Activated naive CD8-positive, alpha-beta T cell treated with anti-CD3 and anti-CD28 coated beads, Interleukin-2, amount 50 U/mL, for 24 hours (primary cell): ENCODE measurements at regions not wholly inside any gene's neighbourhood (a gene's known extent, or its start where the extent isn't known, plus 50 kb on each side); places are given as distances from the start of the nearest gene placed in this dataset.
A peak's percentile ranks its signal among the peaks of the same experiment; 100 is the strongest.
"Not testable (repeated sequence)": the region's sequence is repeated elsewhere in the genome, so short reads cannot be mapped to it uniquely, and the experiment has no call there.

Experiments
- ATAC-seq: fragments of 150-1000 bp; cut with Tn5 transposase; one replicate; pipeline ENCODE4 v1.10.0; 2021
- DNase-seq: peaks from one replicate; pipeline ENCODE4 v3.0.0; 2021
- H3K27ac Mint-ChIP-seq: one replicate; pipeline ENCODE4 v1.8.0; 2021; ENCODE audit warnings: mild to moderate bottlenecking, mixed read lengths
- H3K27me3 Mint-ChIP-seq: one replicate; pipeline ENCODE4 v1.8.0; 2021; ENCODE audit warnings: mixed read lengths
- H3K36me3 Mint-ChIP-seq: one replicate; pipeline ENCODE4 v1.8.0; 2021; ENCODE audit warnings: low read depth, mixed read lengths
- H3K4me1 Mint-ChIP-seq: one replicate; pipeline ENCODE4 v1.8.0; 2021; ENCODE audit warnings: mixed read lengths
- H3K4me3 Mint-ChIP-seq: one replicate; pipeline ENCODE4 v1.8.0; 2021; ENCODE audit warnings: mild to moderate bottlenecking, moderate library complexity, mixed read lengths
- H3K9me3 Mint-ChIP-seq: one replicate; pipeline ENCODE4 v1.8.0; 2021; ENCODE audit warnings: mixed read lengths

DNA sequence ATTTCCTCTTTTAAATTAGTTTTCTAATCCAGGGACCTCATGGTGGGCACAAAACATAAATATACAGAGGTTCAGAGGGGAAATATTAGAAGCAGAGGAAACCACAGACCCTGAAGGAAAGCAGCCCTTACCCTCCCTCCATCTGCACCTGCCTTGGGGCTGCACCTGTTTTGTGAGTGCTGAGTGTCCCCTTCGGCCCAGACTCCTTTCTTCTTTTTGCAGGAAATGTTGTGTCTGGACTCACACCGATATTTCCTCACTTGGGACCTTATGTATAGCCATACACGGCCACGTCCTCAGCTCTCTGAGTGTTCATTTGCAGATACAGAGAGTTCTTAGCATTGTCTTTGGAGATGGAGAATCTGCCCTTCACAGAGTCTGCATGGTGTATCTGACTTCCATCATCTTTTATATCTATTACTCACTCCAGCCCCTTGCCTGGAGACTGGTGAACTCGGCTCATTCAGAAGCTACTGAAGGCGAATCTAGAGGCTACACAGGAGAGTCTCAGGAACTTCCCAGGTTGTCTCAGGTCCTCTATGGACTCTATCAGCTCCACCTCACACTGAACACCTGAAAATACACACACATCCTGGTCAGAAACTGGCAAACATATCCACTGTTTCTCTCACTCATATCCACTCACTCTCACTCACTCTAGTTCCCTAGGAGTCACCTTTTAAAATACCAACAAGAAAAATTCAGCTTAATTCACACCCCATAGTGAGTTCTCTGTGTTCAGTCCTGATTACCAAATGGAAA is 829.7 kb downstream of the TMEM121 start:
- peak; percentile 57 for ATAC-seq
- not testable (repeated sequence) for H3K4me3 Mint-ChIP-seq, H3K27ac Mint-ChIP-seq, DNase-seq, H3K36me3 Mint-ChIP-seq, H3K4me1 Mint-ChIP-seq, H3K9me3 Mint-ChIP-seq
- peaks cover 18% of the 10 kb centered on the region for H3K27me3 Mint-ChIP-seq

DNA sequence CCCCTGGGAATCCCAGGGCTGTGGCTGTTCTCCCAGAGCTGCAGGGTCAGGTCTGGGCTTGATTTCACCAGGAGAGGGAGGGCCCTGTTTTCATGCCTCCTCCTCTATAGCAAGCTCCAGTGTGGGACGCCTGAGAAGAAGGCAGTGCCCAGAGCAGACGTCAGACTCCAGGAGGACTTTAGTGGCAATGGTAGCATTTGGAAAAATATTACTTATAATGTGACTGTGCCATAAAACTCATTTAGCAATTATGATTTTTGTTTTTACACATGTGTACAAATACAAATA is 830.2 kb downstream of the TMEM121 start:
- peaks cover 16% of the 10 kb centered on the region for H3K27me3 Mint-ChIP-seq
- peak; percentile 28 for ATAC-seq
- H3K36me3 Mint-ChIP-seq, H3K27ac Mint-ChIP-seq, H3K9me3 Mint-ChIP-seq, H3K4me3 Mint-ChIP-seq, H3K4me1 Mint-ChIP-seq, DNase-seq: not testable (repeated sequence)

DNA sequence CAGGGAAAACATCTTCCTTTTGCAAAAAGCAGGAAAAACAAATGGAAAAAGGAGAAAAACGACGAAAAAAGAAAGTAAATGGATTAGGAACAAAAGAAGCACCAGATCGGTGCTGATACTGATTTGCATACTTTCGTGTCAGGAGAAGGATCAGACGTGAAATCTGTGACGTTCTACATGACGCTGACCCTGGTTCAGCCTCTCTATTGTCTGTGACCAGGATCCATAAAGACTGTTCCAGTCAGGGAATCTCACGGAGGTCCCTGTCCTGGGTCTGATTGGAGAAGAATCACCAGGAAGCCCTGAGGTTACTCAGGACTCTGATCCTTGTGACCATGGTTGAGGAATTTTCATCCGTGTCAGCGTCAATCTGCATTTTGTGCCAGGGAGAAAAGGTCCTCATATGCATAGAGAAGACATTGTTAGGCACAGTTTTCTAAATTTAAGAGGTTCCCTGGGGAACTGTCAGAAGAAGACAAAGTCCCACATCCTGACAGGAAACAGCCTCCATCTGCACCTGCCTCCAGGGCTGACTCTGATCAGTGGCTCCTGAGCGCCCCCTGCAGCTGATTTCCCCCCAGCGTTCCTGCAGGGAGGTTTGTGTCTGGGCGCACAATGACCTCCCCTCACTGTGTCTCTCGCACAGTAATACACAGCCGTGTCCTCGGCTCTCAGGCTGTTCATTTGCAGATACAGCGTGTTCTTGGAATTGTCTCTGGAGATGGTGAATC is 832.9 kb downstream of the TMEM121 start:
- DNase-seq, H3K4me1 Mint-ChIP-seq, H3K36me3 Mint-ChIP-seq, H3K4me3 Mint-ChIP-seq, ATAC-seq, H3K9me3 Mint-ChIP-seq, H3K27ac Mint-ChIP-seq: not testable (repeated sequence)
- H3K27me3 Mint-ChIP-seq = peaks cover 12% of the 10 kb centered on the region

DNA sequence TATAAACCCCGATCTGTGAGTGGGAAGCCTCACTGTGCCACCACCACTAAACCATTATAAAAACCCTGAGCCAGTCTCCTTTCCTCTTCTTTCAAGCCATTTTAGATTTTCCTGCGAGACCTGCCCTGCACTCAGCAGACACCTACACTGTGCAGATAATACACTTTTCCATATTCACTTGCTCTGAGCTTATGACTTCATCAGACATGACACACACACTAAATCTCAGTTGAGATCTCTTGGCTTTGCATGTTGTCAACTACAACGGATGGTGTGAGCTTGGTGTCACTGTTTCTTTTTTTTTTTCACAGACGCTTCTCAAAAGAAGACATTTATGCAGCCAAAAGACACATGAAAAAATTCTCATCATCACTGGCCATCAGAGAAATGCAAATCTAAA is 839.0 kb downstream of the TMEM121 start:
- ATAC-seq, H3K27ac Mint-ChIP-seq, H3K27me3 Mint-ChIP-seq, DNase-seq, H3K4me1 Mint-ChIP-seq, H3K36me3 Mint-ChIP-seq, H3K9me3 Mint-ChIP-seq, H3K4me3 Mint-ChIP-seq: not testable (repeated sequence)

DNA sequence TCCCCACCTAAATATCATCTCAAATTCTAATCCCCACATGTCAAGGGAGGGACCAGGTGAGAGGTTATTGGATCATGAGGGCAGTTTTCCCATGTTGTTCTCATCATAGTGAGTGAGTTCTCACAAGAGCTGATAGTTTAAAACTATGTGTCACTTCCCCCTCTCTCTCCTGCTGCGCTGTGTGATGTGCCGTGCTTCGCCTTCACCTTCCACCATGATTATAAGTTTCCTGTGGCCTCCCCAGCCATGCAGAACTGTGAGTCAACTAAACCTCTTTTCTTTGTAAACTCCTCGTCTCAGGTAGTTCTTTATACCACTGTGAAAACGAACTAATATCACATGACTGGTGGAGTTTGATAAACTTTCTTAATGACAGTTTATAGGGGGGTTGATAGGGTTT is 839.5 kb downstream of the TMEM121 start:
- not testable (repeated sequence) for H3K36me3 Mint-ChIP-seq, H3K4me3 Mint-ChIP-seq, H3K4me1 Mint-ChIP-seq, H3K27me3 Mint-ChIP-seq, ATAC-seq, H3K9me3 Mint-ChIP-seq, H3K27ac Mint-ChIP-seq, DNase-seq

DNA sequence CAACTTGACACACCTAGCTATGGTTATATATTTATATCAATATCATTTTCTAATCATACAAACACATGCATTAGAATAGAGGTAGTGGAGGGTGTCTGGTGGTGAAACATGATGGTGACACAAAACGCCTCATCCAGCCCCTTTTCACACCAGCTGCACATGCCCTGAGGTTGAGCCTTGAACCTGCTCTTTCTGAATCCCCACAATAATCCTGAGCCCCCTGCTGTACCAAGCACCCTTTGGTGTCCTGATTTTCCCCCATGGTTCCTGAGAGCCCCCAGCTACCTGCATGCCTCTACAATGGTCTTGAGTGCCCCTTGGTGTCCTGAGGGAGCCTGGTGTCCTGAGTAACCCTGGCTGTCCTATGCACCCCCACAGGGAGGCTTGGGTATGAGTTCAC is 840.6 kb downstream of the TMEM121 start:
- not testable (repeated sequence) for H3K9me3 Mint-ChIP-seq, H3K27ac Mint-ChIP-seq, H3K36me3 Mint-ChIP-seq, DNase-seq, H3K4me3 Mint-ChIP-seq, ATAC-seq, H3K27me3 Mint-ChIP-seq, H3K4me1 Mint-ChIP-seq

DNA sequence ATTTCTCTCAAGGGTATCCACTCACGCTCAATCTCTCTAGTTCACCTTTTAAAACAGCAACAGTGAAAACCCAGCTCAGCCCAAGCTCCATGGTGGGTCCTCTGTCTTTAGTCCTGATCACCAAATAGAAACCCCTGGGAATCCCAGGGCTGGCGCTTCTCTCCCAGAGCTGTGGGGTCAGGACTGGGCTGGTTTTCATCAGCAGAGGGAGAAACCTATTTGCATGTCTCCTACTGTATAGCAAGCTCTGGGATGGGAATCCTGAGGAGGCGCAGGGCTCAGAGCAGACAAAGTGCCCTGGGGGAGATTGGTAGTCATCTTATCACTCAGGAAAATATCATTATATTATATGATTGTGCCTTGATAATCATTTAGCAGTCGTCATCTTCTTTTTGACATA is 843.1 kb downstream of the TMEM121 start:
- ATAC-seq, DNase-seq, H3K4me3 Mint-ChIP-seq, H3K9me3 Mint-ChIP-seq, H3K27ac Mint-ChIP-seq, H3K36me3 Mint-ChIP-seq: not testable (repeated sequence)
- H3K27me3 Mint-ChIP-seq = peaks cover 16% of the 10 kb centered on the region
- peaks cover 21% of the 10 kb centered on the region for H3K4me1 Mint-ChIP-seq

DNA sequence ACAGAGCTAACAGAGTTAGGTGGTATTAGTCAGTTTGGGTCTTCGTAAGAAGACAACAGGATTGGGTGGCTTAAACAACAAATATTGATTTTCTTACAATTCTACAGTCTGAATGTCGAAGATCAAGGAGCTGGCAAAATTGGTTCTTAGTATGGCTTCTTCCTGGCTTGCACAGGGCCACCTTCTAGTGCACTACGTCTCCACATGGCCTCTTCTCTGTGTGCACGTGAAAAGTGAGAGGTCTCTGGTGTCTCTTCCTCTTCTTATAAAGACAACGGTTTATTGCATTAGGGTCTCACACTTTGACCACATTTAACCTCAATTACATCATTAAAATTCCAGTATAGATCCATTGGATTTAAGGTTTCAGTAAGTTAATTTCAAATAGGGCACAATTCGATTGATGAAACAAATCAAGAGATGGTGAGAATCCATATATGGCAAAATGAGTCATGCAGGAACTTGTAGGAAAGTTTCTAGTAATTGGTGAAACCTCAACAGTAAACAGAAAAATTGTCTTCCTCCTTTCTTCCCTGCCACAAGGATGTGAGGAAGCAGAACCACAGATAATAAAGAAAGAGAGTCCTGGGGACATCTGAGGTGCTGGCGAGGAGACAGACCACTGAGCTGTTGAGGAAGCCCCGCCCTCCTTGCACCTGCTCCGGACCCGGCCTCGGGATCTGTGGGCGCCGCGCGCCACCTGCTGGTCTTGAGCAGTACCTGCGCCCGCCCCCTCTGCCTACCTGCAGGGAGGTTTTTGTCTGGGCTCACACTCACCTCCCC is 846.7 kb downstream of the TMEM121 start:
- Mint-ChIP-seq H3K4me1 (peaks cover 17% of the 10 kb centered on the region), H3K4me3 (peak overlapping the region; percentile 68), H3K27ac (peak overlapping the region; percentile 17), H3K36me3 (no peaks in the 10 kb centered on the region), H3K9me3 (no peaks in the 10 kb centered on the region), H3K27me3 (peaks cover 16% of the 10 kb centered on the region)
- DNase-seq (peak; percentile 84), ATAC-seq (peak; percentile 85)

DNA sequence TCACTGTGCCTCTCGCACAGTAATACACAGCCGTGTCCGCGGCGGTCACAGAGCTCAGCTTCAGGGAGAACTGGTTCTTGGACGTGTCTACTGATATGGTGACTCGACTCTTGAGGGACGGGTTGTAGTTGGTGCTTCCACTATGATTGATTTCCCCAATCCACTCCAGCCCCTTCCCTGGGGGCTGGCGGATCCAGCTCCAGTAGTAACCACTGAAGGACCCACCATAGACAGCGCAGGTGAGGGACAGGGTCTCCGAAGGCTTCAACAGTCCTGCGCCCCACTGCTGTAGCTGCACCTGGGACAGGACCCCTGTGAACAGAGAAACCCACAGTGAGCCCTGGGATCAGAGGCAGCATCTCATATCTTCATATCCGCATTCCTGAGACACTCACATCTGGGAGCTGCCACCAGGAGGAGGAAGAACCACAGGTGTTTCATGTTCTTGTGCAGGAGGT is 847.3 kb downstream of the TMEM121 start:
- Mint-ChIP-seq H3K4me1 (peaks cover 17% of the 10 kb centered on the region), H3K27me3 (peaks cover 16% of the 10 kb centered on the region), H3K4me3 (peak overlapping the region; percentile 68)
- not testable (repeated sequence) for H3K9me3 Mint-ChIP-seq, H3K27ac Mint-ChIP-seq, H3K36me3 Mint-ChIP-seq, DNase-seq, ATAC-seq

DNA sequence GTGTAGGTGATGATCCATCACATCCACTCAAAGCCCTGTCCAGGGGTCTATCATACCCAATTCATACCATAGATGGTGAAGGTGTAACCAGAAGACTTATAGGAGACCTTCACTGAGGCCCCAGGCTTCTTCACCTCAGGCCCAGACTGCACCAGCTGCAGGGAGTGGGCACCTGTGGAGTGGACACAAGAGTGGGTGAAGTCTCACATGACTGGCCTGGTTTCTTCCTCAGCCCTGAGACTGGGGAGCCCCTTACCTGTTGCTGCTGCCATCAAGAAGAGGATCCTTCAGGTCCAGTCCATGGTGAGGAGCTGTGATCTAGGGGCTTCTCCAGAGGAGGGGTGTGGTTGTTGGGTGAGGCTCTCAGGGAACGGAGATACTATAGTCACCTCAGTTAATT is 851.0 kb downstream of the TMEM121 start:
- Mint-ChIP-seq H3K4me3 (no peak overlapping the region), H3K4me1 (peaks cover 17% of the 10 kb centered on the region), H3K27me3 (peaks cover 19% of the 10 kb centered on the region), H3K36me3 (no peaks in the 10 kb centered on the region), H3K27ac (no peak overlapping the region), H3K9me3 (no peaks in the 10 kb centered on the region)
- ATAC-seq (no peak), DNase-seq (no peak)

DNA sequence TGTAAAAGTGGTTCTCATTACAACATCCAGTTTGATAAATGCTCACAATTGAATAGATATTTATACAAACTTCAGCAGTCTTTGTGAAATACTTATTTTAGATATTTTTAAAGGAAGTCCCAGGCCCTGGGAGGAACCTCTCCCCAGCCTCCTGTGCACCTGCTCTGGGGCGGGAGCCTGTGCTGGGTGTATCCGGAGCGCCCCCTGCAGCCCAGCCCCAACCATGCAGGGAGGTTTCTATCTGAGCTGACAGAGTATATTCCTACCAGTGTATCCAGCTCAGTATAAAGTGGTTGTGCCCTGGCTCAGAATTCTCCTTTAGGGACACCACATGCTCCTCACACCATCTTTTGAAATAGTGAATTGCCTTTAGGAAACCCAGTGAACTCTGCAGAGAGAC is 851.8 kb downstream of the TMEM121 start:
- DNase-seq = peak; percentile 39

DNA sequence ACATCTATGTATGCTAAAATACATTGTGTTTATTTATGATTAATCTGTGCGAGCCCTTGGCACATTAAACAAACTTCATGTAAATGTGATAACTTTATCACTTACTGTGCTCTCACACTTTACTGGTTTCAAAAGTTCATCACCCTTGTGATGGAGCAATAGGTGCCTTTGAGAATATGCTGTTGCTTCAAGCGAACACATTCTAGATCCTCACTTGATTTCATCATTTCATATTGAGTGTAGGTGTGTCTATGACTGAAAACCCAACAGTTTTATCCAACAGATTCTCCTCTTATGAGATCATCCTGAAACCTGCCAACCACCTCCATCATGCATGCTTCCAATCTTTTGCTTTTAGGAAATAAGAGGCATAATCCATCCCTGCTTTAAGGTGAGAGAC is 854.4 kb downstream of the TMEM121 start:
- ATAC-seq = no peak

More for the DNA sequence above, 851.8 kb downstream of the TMEM121 start:
- peak; percentile 57 for ATAC-seq
- Mint-ChIP-seq H3K4me3 (no peak overlapping the region), H3K9me3 (no peaks in the 10 kb centered on the region), H3K4me1 (peaks cover 11% of the 10 kb centered on the region), H3K27ac (no peak overlapping the region), H3K36me3 (no peaks in the 10 kb centered on the region), H3K27me3 (peaks cover 15% of the 10 kb centered on the region)

DNA sequence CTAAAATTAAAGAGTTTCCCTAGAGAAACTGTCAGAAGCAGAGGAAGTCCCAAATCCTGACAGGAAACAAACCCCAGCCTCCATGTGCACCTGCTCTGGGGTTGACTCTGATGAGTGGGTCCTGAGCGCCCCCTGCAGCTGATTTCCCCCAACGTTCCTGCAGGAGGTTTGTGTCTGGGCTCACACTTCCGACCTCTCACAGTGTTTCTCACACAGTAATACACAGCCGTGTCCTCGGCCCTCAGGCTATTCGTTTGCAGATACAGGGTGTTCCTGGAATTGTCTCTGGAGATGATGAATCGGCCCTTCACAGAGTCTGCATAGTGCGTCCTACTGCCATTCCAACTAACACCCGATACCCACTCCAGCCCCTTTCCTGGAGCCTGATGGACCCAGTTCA is 862.8 kb downstream of the TMEM121 start:
- H3K4me3 Mint-ChIP-seq, H3K27ac Mint-ChIP-seq, H3K9me3 Mint-ChIP-seq, DNase-seq, H3K36me3 Mint-ChIP-seq, H3K4me1 Mint-ChIP-seq, ATAC-seq: not testable (repeated sequence)
- H3K27me3 Mint-ChIP-seq = peaks cover 34% of the 10 kb centered on the region

More for the DNA sequence above, 854.4 kb downstream of the TMEM121 start:
- H3K27me3 Mint-ChIP-seq = peaks cover 27% of the 10 kb centered on the region
- H3K9me3 Mint-ChIP-seq = no peaks in the 10 kb centered on the region
- no peaks in the 10 kb centered on the region for H3K36me3 Mint-ChIP-seq
- H3K27ac Mint-ChIP-seq = no peak overlapping the region
- DNase-seq = no peak
- no peaks in the 10 kb centered on the region for H3K4me1 Mint-ChIP-seq
- no peak overlapping the region for H3K4me3 Mint-ChIP-seq

DNA sequence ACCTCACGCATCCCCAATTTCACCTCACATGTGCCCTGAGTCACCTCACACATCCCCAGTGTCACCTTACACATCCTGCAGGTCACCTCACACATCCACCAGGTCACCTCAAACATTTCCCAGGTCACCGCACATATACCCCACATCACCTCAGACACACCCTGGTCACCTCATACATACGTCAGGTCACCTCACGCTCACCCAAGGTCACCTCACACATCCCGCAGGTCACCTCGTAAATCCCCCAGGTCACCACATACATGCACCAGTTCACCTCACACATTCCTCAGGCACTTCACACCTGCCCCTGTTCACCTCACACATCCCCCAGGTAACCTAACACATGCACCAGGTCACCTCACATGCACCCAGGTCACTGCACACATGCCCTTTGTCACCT is 864.0 kb downstream of the TMEM121 start:
- Mint-ChIP-seq H3K36me3 (no peaks in the 10 kb centered on the region), H3K4me1 (peaks cover 3% of the 10 kb centered on the region), H3K9me3 (peaks cover 3% of the 10 kb centered on the region), H3K27ac (no peak overlapping the region), H3K27me3 (peaks cover 25% of the 10 kb centered on the region), H3K4me3 (no peak overlapping the region)
- DNase-seq (no peak), ATAC-seq (no peak)

DNA sequence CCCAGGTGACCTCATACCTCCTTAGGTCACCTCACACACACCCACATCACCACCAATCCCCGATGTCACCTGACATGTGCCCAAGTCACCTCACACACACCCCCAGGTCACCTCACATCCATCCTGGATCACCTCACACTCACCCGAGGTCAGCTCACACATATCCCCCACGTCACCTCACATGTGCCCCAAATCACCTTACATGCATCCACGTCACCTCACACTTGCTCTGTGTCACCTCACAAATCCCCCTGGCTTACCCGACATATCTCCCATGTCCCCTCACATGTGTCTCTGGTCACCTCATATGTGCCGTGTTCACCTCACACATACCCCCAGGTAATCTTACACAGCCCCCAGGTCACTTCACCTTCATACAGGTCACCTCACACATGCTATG is 864.6 kb downstream of the TMEM121 start:
- Mint-ChIP-seq H3K9me3 (peaks cover 3% of the 10 kb centered on the region), H3K4me1 (peaks cover 8% of the 10 kb centered on the region), H3K27ac (no peak overlapping the region), H3K4me3 (no peak overlapping the region), H3K36me3 (no peaks in the 10 kb centered on the region), H3K27me3 (peaks cover 28% of the 10 kb centered on the region)
- no peak for DNase-seq
- no peak for ATAC-seq
